HepG2 (cell line): ENCODE measurements at regions not wholly inside any gene's neighbourhood (a gene's known extent, or its start where the extent isn't known, plus 50 kb on each side); places are given as distances from the start of the nearest gene placed in this dataset.

Experiments used
- ATAC-seq: fragments of 200-7000 bp; cut with Tn5 transposase; 3 replicates; pipeline ENCODE4 v1.9.1; 2020; ENCODE audit warnings: mild to moderate bottlenecking, moderate library complexity
- BruUV-seq: library from RNA; stranded (reverse); fragments of 400-500 nt; replicated peaks from 2 replicates; lab custom pipeline; 2021; lab: Mats Ljungman, UMichigan
- CTCF ChIA-PET: fragments of 300-600 bp; formaldehyde crosslinking; extraction: SDS; loops from one replicate; lab custom pipeline; 2021; ENCODE audit warnings: low total read pairs, inconsistent platforms, low intra/inter-chr PET ratio; lab: Yijun Ruan, JAX
- POLR2A ChIA-PET: fragments of 350-600 bp; sonication (Branson Sonifier 250); formaldehyde crosslinking; loops from one replicate; lab custom pipeline; 2020; ENCODE audit warnings: antibody characterized with exemption, inconsistent platforms; lab: Yijun Ruan, JAX
- DNase-seq: peaks from one replicate; pipeline ENCODE4 v3.0.0-alpha.2; 2015; ENCODE audit warnings: low spot score
- FAIRE-seq: peaks from 3 replicates; lab custom pipeline; 2011; peaks lifted over from hg19 to GRCh38; lab: Jason Lieb, UNC
- H2AFZ ChIP-seq: one replicate; pipeline ENCODE4 v1.6.1; 2011; ENCODE audit warnings: low read length, inconsistent platforms
- H3K27ac ChIP-seq: fragments of 300-600 bp; 3 replicates; pipeline ENCODE4 v1.8.0; 2011; ENCODE audit warnings: mixed run types, mild to moderate bottlenecking, mixed read lengths, low read length, inconsistent platforms; ENCODE audit not compliant: insufficient read depth; ENCODE audit errors: extremely low read length
- H3K27me3 ChIP-seq, 2 experiments: fragments of 200-600 bp in 1 of 2; 2 replicates in 1 of 2; 3 replicates in 1 of 2; pipeline versions ENCODE4 v1.6.0 to v1.8.0; 2011; ENCODE audit warnings: low read length in 2 of 2, mild to moderate bottlenecking in 2 of 2, moderate library complexity in 2 of 2, inconsistent platforms in 1 of 2; ENCODE audit not compliant: insufficient read depth in 2 of 2, control insufficient read depth in 1 of 2
- H3K36me3 ChIP-seq, 2 experiments: fragments of 200-600 bp in 1 of 2; replicated peaks in 1 of 2; 2 replicates in 1 of 2; 3 replicates in 1 of 2; pipeline versions ENCODE4 v1.5.1 to v1.8.0; 2011; ENCODE audit warnings: low read length in 2 of 2, inconsistent platforms in 1 of 2; ENCODE audit not compliant: insufficient read depth in 2 of 2, control insufficient read depth in 1 of 2
- H3K4me1 ChIP-seq: 2 replicates; pipeline ENCODE4 v1.5.1; 2012; ENCODE audit warnings: low read length, inconsistent platforms; ENCODE audit not compliant: insufficient read depth
- H3K4me2 ChIP-seq: 2 replicates; pipeline ENCODE4 v1.6.0; 2011; ENCODE audit warnings: low read depth, low read length, inconsistent platforms
- H3K4me3 ChIP-seq, 3 experiments: fragments of 200-600 bp in 1 of 3; sonication (generic), shearing (Covaris generic) in 1 of 3; replicated peaks in 1 of 3; 2 replicates each; pipeline ENCODE4 v1.5.1; 2011 to 2016; ENCODE audit warnings: low read length in 3 of 3, inconsistent platforms in 2 of 3, low read depth in 2 of 3, mild to moderate bottlenecking in 2 of 3, control low read depth in 1 of 3, mixed read lengths in 1 of 3; ENCODE audit not compliant: insufficient read depth in 1 of 3
- H3K79me2 ChIP-seq: one replicate; pipeline ENCODE4 v1.6.1; 2011; ENCODE audit warnings: low read length, inconsistent platforms; ENCODE audit not compliant: insufficient read depth
- H3K9ac ChIP-seq: 2 replicates; pipeline ENCODE4 v1.6.0; 2011; ENCODE audit warnings: mild to moderate bottlenecking, low read depth, low read length, inconsistent platforms; ENCODE audit not compliant: insufficient read depth
- H3K9me3 ChIP-seq: 2 replicates; pipeline ENCODE4 v1.5.1; 2012; ENCODE audit warnings: mild to moderate bottlenecking, low read length
- H4K20me1 ChIP-seq: 2 replicates; pipeline ENCODE4 v1.6.0; 2011; ENCODE audit warnings: inconsistent platforms, mild to moderate bottlenecking, low read length, moderate library complexity; ENCODE audit not compliant: insufficient read depth
- ATF7 ChIP-seq, 2 experiments: fragments of 450-650 bp in 1 of 2; sonication (generic) in 1 of 2; formaldehyde crosslinking in 1 of 2; IDR thresholded peaks; 2 replicates each; pipeline versions ENCODE4 v1.4.0 to v1.6.1; 2016 to 2020; ENCODE audit warnings: antibody characterized with exemption in 1 of 2, mild to moderate bottlenecking in 1 of 2, missing genetic modification reagents in 1 of 2
- BRD4 ChIP-seq: sonication (generic); formaldehyde crosslinking; IDR thresholded peaks from 2 replicates; pipeline ENCODE4 v1.4.0; 2020; ENCODE audit warnings: missing genetic modification reagents
- DNMT1 ChIP-seq: sonication (generic); formaldehyde crosslinking; IDR thresholded peaks from 2 replicates; pipeline ENCODE4 v1.5.1; 2020; ENCODE audit warnings: mild to moderate bottlenecking, missing genetic modification reagents
- PLRG1 ChIP-seq: fragments of 450-650 bp; conservative IDR thresholded peaks from 2 replicates; pipeline ENCODE4 v1.6.1; 2016
- POLR2AphosphoS5 ChIP-seq: IDR thresholded peaks from 2 replicates; pipeline ENCODE4 v1.6.1; 2012; ENCODE audit warnings: low read depth, low read length
- RAD51 ChIP-seq: fragments of 450-650 bp; IDR thresholded peaks from 2 replicates; pipeline ENCODE4 v1.6.1; 2016; ENCODE audit warnings: borderline replicate concordance
- TEAD2 ChIP-seq: sonication (generic); formaldehyde crosslinking; IDR thresholded peaks from 2 replicates; pipeline ENCODE4 v1.9.0; 2021; ENCODE audit warnings: missing genetic modification reagents
- ZBTB7B ChIP-seq: sonication (generic); formaldehyde crosslinking; IDR thresholded peaks from 2 replicates; pipeline ENCODE4 v1.4.0; 2020; ENCODE audit warnings: missing genetic modification reagents
- ZEB1 ChIP-seq: IDR thresholded peaks from 2 replicates; pipeline ENCODE4 v1.6.1; 2012; ENCODE audit warnings: mild to moderate bottlenecking, low read depth, inconsistent platforms; ENCODE audit not compliant: insufficient replicate concordance
- ZNF160 ChIP-seq: sonication (generic); formaldehyde crosslinking; IDR thresholded peaks from 2 replicates; pipeline ENCODE4 v1.8.0; 2022; ENCODE audit warnings: mild to moderate bottlenecking, inconsistent platforms, missing genetic modification reagents
- ZNF446 ChIP-seq: sonication (generic); formaldehyde crosslinking; IDR thresholded peaks from 2 replicates; pipeline ENCODE4 v1.5.0; 2020; ENCODE audit warnings: mild to moderate bottlenecking, missing genetic modification reagents
- ZNF737 ChIP-seq: sonication (generic); formaldehyde crosslinking; IDR thresholded peaks from 2 replicates; pipeline ENCODE4 v1.5.0; 2020; ENCODE audit warnings: missing genetic modification reagents, mild to moderate bottlenecking, borderline replicate concordance
- ZNF780A ChIP-seq: sonication (generic); formaldehyde crosslinking; IDR thresholded peaks from 2 replicates; pipeline ENCODE4 v1.8.0; 2022; ENCODE audit warnings: mild to moderate bottlenecking, missing genetic modification reagents, moderate library complexity
- WGBS: methylation state at CpG from one replicate; pipeline ENCODE4 v1.1.6; 2017; ENCODE audit warnings: low lambda C conversion rate; 5-methylcytosine and 5-hydroxymethylcytosine counted together
- in situ Hi-C: cut with HindIII; loops from 2 replicates; pipeline ENCODE4 v1.10.0; 2017; ENCODE audit warnings: low pct_unique_long_range_greater_than_20kb; ENCODE audit not compliant: extremely low pct_ligation_motif_present
- intact Hi-C: fragments of 100-400 bp; cut with micrococcal nuclease; formaldehyde crosslinking; loops from one replicate; pipeline ENCODE4 v1.10.0; 2022; ENCODE audit not compliant: unreplicated experiment

DNA sequence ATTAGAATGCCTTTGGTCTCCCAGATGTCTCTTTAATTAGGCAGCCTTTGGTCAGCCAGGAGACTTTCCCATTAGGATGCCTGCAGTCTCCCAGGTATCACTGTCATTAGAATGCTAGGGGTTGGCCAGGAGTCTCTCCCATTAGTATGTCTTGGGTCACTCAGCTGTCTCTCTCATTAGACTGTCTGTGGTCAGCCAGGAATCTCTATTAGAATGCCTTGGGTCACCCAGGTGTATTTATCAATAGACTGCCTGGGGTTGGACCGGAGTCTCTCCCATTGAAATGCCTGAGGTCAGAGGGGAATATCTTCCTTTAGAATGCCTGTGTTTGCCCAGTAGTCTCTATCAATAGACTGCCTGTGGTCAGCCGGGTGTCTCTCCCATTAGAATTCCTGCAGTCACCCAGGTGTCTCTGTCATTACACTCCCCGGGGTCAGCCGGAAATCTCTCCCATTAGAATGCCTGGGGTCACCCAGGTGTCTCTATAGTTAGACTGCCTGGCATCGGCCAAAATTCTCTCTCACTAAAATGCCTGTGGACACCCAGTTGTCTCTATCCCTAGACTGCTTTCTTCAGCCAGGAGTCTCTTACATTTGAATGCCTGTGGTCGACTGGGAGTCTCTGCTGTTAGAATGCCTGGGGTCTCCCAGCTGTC, 1460.3 kb downstream of the UQCRFS1 start:
- no TSS peak for BruUV-seq
- no peak overlapping the region for H2AFZ ChIP-seq
- no peak for DNase-seq
- H3K4me1 ChIP-seq: no peaks in the 10 kb centered on the region
- no peak overlapping the region for H3K4me2 ChIP-seq
- no peak overlapping the region for H3K9ac ChIP-seq
- WGBS: 63% methylated on average over 2 of the region's 6 CpGs
- peaks cover 77% of the 10 kb centered on the region for H3K9me3 ChIP-seq
- in situ Hi-C loops: no loop called here
- intact Hi-C loops: no loop called here
- no peak for TF ChIP-seq ZEB1
- FAIRE-seq: no peak
- H3K27ac ChIP-seq: no peak overlapping the region
- no peaks in the 10 kb centered on the region for H3K36me3 ChIP-seq
- no peaks in the 10 kb centered on the region for H3K27me3 ChIP-seq
- no peaks in the 10 kb centered on the region for H4K20me1 ChIP-seq
- CTCF ChIA-PET: no interaction called here
- no peak overlapping the region for H3K4me3 ChIP-seq
- no peak for ATAC-seq
- no peaks in the 10 kb centered on the region for H3K79me2 ChIP-seq
- POLR2A ChIA-PET: no interaction called here

DNA sequence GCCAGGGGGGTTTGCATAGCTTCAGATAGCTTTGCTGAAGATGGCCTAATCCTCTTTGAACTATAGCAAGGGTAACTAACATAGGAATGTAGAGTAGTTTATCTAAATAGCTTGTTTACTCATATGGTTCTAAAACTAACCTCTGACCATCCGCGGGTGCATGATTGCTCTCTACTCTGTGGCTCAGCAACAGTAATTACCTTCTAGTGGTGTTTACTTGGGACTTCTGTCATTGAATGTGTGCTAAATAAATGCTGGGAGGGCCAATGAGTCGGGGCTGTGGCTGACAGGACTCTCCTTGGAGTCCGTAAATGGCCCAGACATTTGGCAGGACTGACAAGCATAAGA, 1461.9 kb downstream of the UQCRFS1 start:
- TF ChIP-seq ZNF780A (CRISPR knock-in tag) (no peak), ZNF737 (CRISPR knock-in tag) (no peak), RAD51 (no peak), BRD4 (CRISPR knock-in tag) (no peak), ATF7 (IDR thresholded peaks at IDR 0.05) (no peak), ATF7 (CRISPR knock-in tag; IDR thresholded peaks at IDR 0.05) (no peak), PLRG1 (no peak), POLR2AphosphoS5 (no peak), ZNF446 (CRISPR knock-in tag) (no peak), TEAD2 (no peak), ZNF160 (no peak), ZBTB7B (CRISPR knock-in tag) (no peak), ZEB1 (no peak), DNMT1 (CRISPR knock-in tag) (no peak)
- BruUV-seq: no TSS peak
- in situ Hi-C loops: no loop called here

More for the DNA sequence above, 1461.9 kb downstream of the UQCRFS1 start:
- intact Hi-C loops: no loop called here
- no peaks in the 10 kb centered on the region for H3K79me2 ChIP-seq
- ChIA-PET CTCF (no interaction called here), POLR2A (no interaction called here)
- DNase-seq (no peak), FAIRE-seq (no peak), ATAC-seq (no peak)
- H3K4me2 ChIP-seq: no peak overlapping the region
- 54% methylated on average over 4 of the region's 4 CpGs for WGBS
- no peak overlapping the region for H3K27ac ChIP-seq
- no peak overlapping the region for H3K9ac ChIP-seq
- no peak overlapping the region for H3K4me3 ChIP-seq
- no peaks in the 10 kb centered on the region for H3K4me1 ChIP-seq
- H3K9me3 ChIP-seq: peaks cover 83% of the 10 kb centered on the region
- no peak overlapping the region for H2AFZ ChIP-seq
- no peaks in the 10 kb centered on the region for H3K27me3 ChIP-seq
- H4K20me1 ChIP-seq: no peaks in the 10 kb centered on the region
- H3K36me3 ChIP-seq: no peaks in the 10 kb centered on the region
